Tibial nerve (tissue), 4 donors: ENCODE measurements at regions not wholly inside any gene's neighbourhood (a gene's known extent, or its start where the extent isn't known, plus 50 kb on each side); places are given as distances from the start of the nearest gene placed in this dataset.

Experiments
- DNase-seq, 2 donors: peaks; one replicate each; pipeline ENCODE4 v3.0.0-alpha.2; 2019; ENCODE audit warnings: low spot score in 2 of 2
- H3K27ac ChIP-seq, 4 donors: fragments of 200-600 bp; sonication (generic) in 3 of 4; one replicate each; pipeline ENCODE4 v1.5.1; 2017 to 2019; ENCODE audit warnings: mild to moderate bottlenecking in 1 of 4
- H3K27me3 ChIP-seq, 2 donors: fragments of 200-600 bp; sonication (generic) in 1 of 2; one replicate each; pipeline versions ENCODE4 v1.5.1 to v1.6.0; 2017 to 2019
- H3K36me3 ChIP-seq, 3 donors: fragments of 200-600 bp; sonication (generic); one replicate each; pipeline ENCODE4 v1.5.1; 2018 to 2019
- H3K4me1 ChIP-seq, 4 donors: fragments of 200-600 bp; sonication (generic) in 3 of 4; one replicate each; pipeline ENCODE4 v1.5.1; 2017 to 2019
- H3K4me3 ChIP-seq, 4 donors: fragments of 200-600 bp; sonication (generic) in 3 of 4; one replicate each; pipeline ENCODE4 v1.5.1; 2017 to 2019; ENCODE audit warnings: mild to moderate bottlenecking in 1 of 4, moderate library complexity in 1 of 4
- H3K9me3 ChIP-seq, 4 donors: fragments of 200-600 bp; sonication (generic) in 3 of 4; one replicate each; pipeline ENCODE4 v1.5.1; 2017 to 2019
- CTCF ChIP-seq, 5 experiments: fragments of 200-600 bp in 3 of 5; fragments of 450-650 bp in 2 of 5; sonication (generic) in 3 of 5; IDR thresholded peaks; one replicate each; pipeline ENCODE4 v1.5.1; 2016 to 2019; ENCODE audit warnings: antibody characterized with exemption in 5 of 5, mild to moderate bottlenecking in 3 of 5, moderate library complexity in 2 of 5
- EP300 ChIP-seq, 2 donors: sonication (generic); formaldehyde crosslinking; IDR thresholded peaks; one replicate each; pipeline ENCODE4 v1.6.1; 2017; ENCODE audit warnings: antibody characterized with exemption in 2 of 2, mild to moderate bottlenecking in 1 of 2
- POLR2A ChIP-seq, 2 donors: fragments of 450-650 bp; IDR thresholded peaks; one replicate each; pipeline ENCODE4 v1.6.1; 2017; ENCODE audit warnings: antibody characterized with exemption in 2 of 2, mild to moderate bottlenecking in 2 of 2, moderate library complexity in 2 of 2
- WGBS, 2 donors: methylation state at CpG; one replicate each; pipeline ENCODE4 v1.1.5; 2018; 5-methylcytosine and 5-hydroxymethylcytosine counted together

- Histone ChIP-seq H3K4me1 (peaks cover 0 to 8% (median 0%) of the 10 kb centered on the region in 4 donors), H3K36me3 (no peaks in the 10 kb centered on the region), H3K27me3 (peaks cover 0 to 83% of the 10 kb centered on the region in 2 donors), H3K9me3 (no peaks in the 10 kb centered on the region), H3K27ac (no peak overlapping the region), H3K4me3 (no peak overlapping the region)
- TF ChIP-seq CTCF (IDR thresholded peaks at IDR 0.05) (no peak), EP300 (IDR thresholded peaks at IDR 0.05) (no peak), POLR2A (IDR thresholded peaks at IDR 0.05) (no peak)
- 31 to 41% methylated on average over 11 to 12 of the region's 12 CpGs for WGBS, 2 donors
- no peak for DNase-seq
These were observed 75.2 kb downstream of the RHCG start for GRCh38 chr15:89421219-89421618.

GRCh38 chr15:89419370-89419984, 76.9 kb downstream of the RHCG start:
- WGBS, 2 donors = 19% methylated on average over 13 to 17 of the region's 17 CpGs
- Histone ChIP-seq H3K27me3 (peaks cover 0 to 93% of the 10 kb centered on the region in 2 donors), H3K4me3 (no peak overlapping the region)

GRCh38 chr15:89417206-89417725, 79.1 kb downstream of the RHCG start:
- no peak for DNase-seq
- Histone ChIP-seq H3K9me3 (no peaks in the 10 kb centered on the region), H3K27ac (no peak overlapping the region), H3K4me1 (peaks cover 0 to 8% (median 0%) of the 10 kb centered on the region in 4 donors), H3K27me3 (peaks cover 0 to 100% of the 10 kb centered on the region in 2 donors), H3K4me3 (no peak overlapping the region), H3K36me3 (no peaks in the 10 kb centered on the region)
- TF ChIP-seq POLR2A (IDR thresholded peaks at IDR 0.05) = no peak
- no peak for TF ChIP-seq CTCF (IDR thresholded peaks at IDR 0.05)
- TF ChIP-seq EP300 (IDR thresholded peaks at IDR 0.05) = no peak
- WGBS, 2 donors = 32 to 37% methylated on average over 16 to 22 of the region's 22 CpGs

More at GRCh38 chr15:89419370-89419984, 76.9 kb downstream of the RHCG start:
- Histone ChIP-seq H3K36me3 (no peaks in the 10 kb centered on the region), H3K4me1 (peaks cover 0 to 8% (median 0%) of the 10 kb centered on the region in 4 donors), H3K27ac (no peak overlapping the region), H3K9me3 (no peaks in the 10 kb centered on the region)
- DNase-seq = no peak
- TF ChIP-seq CTCF (IDR thresholded peaks at IDR 0.05) = no peak

- no peaks in the 10 kb centered on the region for H3K9me3 ChIP-seq
- no peak overlapping the region for H3K4me3 ChIP-seq
- DNase-seq = peak in 1 of 2 donors; percentile 31
- 3 to 8% methylated on average over 35 to 36 of the region's 47 CpGs for WGBS, 2 donors
- H3K36me3 ChIP-seq = no peaks in the 10 kb centered on the region
- TF ChIP-seq POLR2A (IDR thresholded peaks at IDR 0.05) = no peak
- TF ChIP-seq CTCF (IDR thresholded peaks at IDR 0.05) = peak; percentile 37 to 60 (median 47)
- no peak overlapping the region for H3K27ac ChIP-seq
- peaks cover 0 to 10% (median 1%) of the 10 kb centered on the region in 4 donors for H3K4me1 ChIP-seq
- H3K27me3 ChIP-seq = peaks cover 0 to 100% of the 10 kb centered on the region in 2 donors
These were observed 79.8 kb downstream of the RHCG start for GRCh38 chr15:89416339-89417183.

GRCh38 chr15:89414571-89414970, 79.9 kb upstream of the POLG start:
- H3K27me3 ChIP-seq = peaks cover 6 to 100% of the 10 kb centered on the region in 2 donors
- H3K4me3 ChIP-seq = no peak overlapping the region
- no peak overlapping the region for H3K27ac ChIP-seq
- TF ChIP-seq POLR2A (IDR thresholded peaks at IDR 0.05) = no peak
- TF ChIP-seq CTCF (IDR thresholded peaks at IDR 0.05) = no peak
- TF ChIP-seq EP300 (IDR thresholded peaks at IDR 0.05) = no peak
- peaks cover 0 to 22% (median 4%) of the 10 kb centered on the region in 4 donors for H3K4me1 ChIP-seq
- H3K36me3 ChIP-seq = no peaks in the 10 kb centered on the region
- no peaks in the 10 kb centered on the region for H3K9me3 ChIP-seq
- no peak for DNase-seq
- 77 to 90% methylated on average over 3 of the region's 3 CpGs for WGBS, 2 donors
